GM12873 (cell line): ENCODE measurements at regions not wholly inside any gene's neighbourhood (a gene's known extent, or its start where the extent isn't known, plus 50 kb on each side); places are given as distances from the start of the nearest gene placed in this dataset.

ENCODE experiments used
- CTCF ChIP-seq: IDR thresholded peaks from 2 replicates; pipeline ENCODE4 v1.5.1; 2012; ENCODE audit warnings: low read depth, mild to moderate bottlenecking, moderate library complexity, low read length, control low read depth; ENCODE audit not compliant: insufficient read depth; ENCODE audit errors: missing control alignments

GRCh38 chr10:5293691-5294550 lies 70.8 kb upstream of the UCN3 start:
- peak; percentile 72 for TF ChIP-seq CTCF

- no peak for TF ChIP-seq CTCF
Observed at GRCh38 chr10:5297466-5297865, 67.3 kb upstream of the UCN3 start.

GRCh38 chr10:5297996-5298395 lies 66.8 kb upstream of the UCN3 start:
- no peak for TF ChIP-seq CTCF

- no peak for TF ChIP-seq CTCF
Observed at GRCh38 chr10:5299950-5300349, 64.8 kb upstream of the UCN3 start.

- TF ChIP-seq CTCF = no peak
Observed at GRCh38 chr10:5303504-5303903, 61.3 kb upstream of the UCN3 start.

GRCh38 chr10:5305374-5305773 lies 59.4 kb upstream of the UCN3 start:
- TF ChIP-seq CTCF = no peak

- no peak for TF ChIP-seq CTCF
Observed at GRCh38 chr10:5310914-5311313, 53.9 kb upstream of the UCN3 start.
